HCT116 (cell line): ENCODE measurements at regions not wholly inside any gene's neighbourhood (a gene's known extent, or its start where the extent isn't known, plus 50 kb on each side); places are given as distances from the start of the nearest gene placed in this dataset.

Experiments
- ATAC-seq: fragments of 200-7000 bp; cut with Tn5 transposase; 2 replicates; pipeline ENCODE4 v1.9.1; 2020; ENCODE audit warnings: mild to moderate bottlenecking, moderate library complexity
- BruUV-seq: library from RNA; stranded (reverse); fragments of 400-500 nt; replicated peaks from 2 replicates; lab custom pipeline; 2021; lab: Mats Ljungman, UMichigan
- CTCF ChIA-PET: fragments of 300-600 bp; sonication (Branson Sonifier 250); formaldehyde crosslinking; loops from one replicate; lab custom pipeline; 2021; ENCODE audit warnings: antibody characterized with exemption; lab: Charles Lee
- POLR2A ChIA-PET: fragments of 300-600, 350-600 bp; sonication (Branson Sonifier 250); formaldehyde crosslinking; loops from one replicate; lab custom pipeline; 2021; ENCODE audit warnings: antibody characterized with exemption; lab: Charles Lee
- RAD21 ChIA-PET, 2 experiments: fragments of 300-600 bp; sonication (Branson Sonifier 250); formaldehyde crosslinking; loops; one replicate each; lab custom pipeline; 2023; ENCODE audit warnings: low total read pairs in 2 of 2; ENCODE audit not compliant: uncharacterized antibody in 2 of 2, unreplicated experiment in 2 of 2, low non-redundant PET in 1 of 2; lab: Charles Lee
- DNase-seq: peaks from one replicate; pipeline ENCODE4 v3.0.0-alpha.2; 2010; ENCODE audit warnings: low read depth, low spot score
- H2AFZ ChIP-seq: fragments of 200-600 bp; shearing (Covaris generic), sonication (generic); 2 replicates; pipeline ENCODE4 v1.6.1; 2017; ENCODE audit warnings: low read depth, mixed run types, mixed read lengths, antibody characterized with exemption, low read length; ENCODE audit not compliant: poor library complexity, severe bottlenecking
- H3K27ac ChIP-seq: 2 replicates; pipeline ENCODE4 v1.5.1; 2012; ENCODE audit warnings: low read depth, low read length
- H3K27me3 ChIP-seq: fragments of 200-600 bp; sonication (generic); 2 replicates; pipeline ENCODE4 v1.6.1; 2016; ENCODE audit warnings: mixed run types, low read length, mixed read lengths; ENCODE audit not compliant: insufficient read depth
- H3K36me3 ChIP-seq, 2 experiments: fragments of 200-500 bp in 1 of 2; fragments of 200-600 bp in 1 of 2; sonication (Bioruptor generic) in 1 of 2; sonication (generic) in 1 of 2; 2 replicates each; pipeline versions ENCODE4 v1.5.1 to v1.6.1; 2014 to 2016; ENCODE audit warnings: low read length in 2 of 2, inconsistent platforms in 1 of 2, mixed read lengths in 1 of 2, mixed run types in 1 of 2; ENCODE audit not compliant: insufficient read depth in 2 of 2, control insufficient read depth in 1 of 2
- H3K4me1 ChIP-seq, 2 experiments: fragments of 200-600 bp in 1 of 2; sonication (generic) in 1 of 2; 2 replicates each; pipeline versions ENCODE4 v1.5.1 to v1.6.1; 2012 to 2017; ENCODE audit warnings: low read length in 2 of 2, inconsistent platforms in 1 of 2, mild to moderate bottlenecking in 1 of 2, mixed read lengths in 1 of 2, mixed run types in 1 of 2, moderate library complexity in 1 of 2; ENCODE audit not compliant: insufficient read depth in 2 of 2, control insufficient read depth in 1 of 2
- H3K4me2 ChIP-seq: fragments of 200-600 bp; sonication (generic); 2 replicates; pipeline ENCODE4 v1.6.1; 2017; ENCODE audit warnings: mixed run types, low read length, mixed read lengths
- H3K4me3 ChIP-seq, 2 experiments: fragments of 200-600 bp in 1 of 2; sonication (generic) in 1 of 2; replicated peaks in 1 of 2; 2 replicates each; pipeline ENCODE4 v1.5.1; 2011 to 2016; ENCODE audit warnings: low read length in 2 of 2, control low read depth in 1 of 2, low read depth in 1 of 2, mild to moderate bottlenecking in 1 of 2, mixed read lengths in 1 of 2, mixed run types in 1 of 2
- H3K79me2 ChIP-seq: fragments of 200-600 bp; sonication (generic); 2 replicates; pipeline ENCODE4 v1.6.1; 2017; ENCODE audit warnings: mild to moderate bottlenecking, mixed run types, low read length, moderate library complexity, mixed read lengths; ENCODE audit not compliant: insufficient read depth
- H3K9ac ChIP-seq: fragments of 200-600 bp; sonication (generic); 2 replicates; pipeline ENCODE4 v1.6.1; 2016; ENCODE audit warnings: low read length, mixed read lengths
- H3K9me2 ChIP-seq: fragments of 200-600 bp; sonication (generic), shearing (Covaris generic); 2 replicates; pipeline ENCODE4 v1.6.1; 2017; ENCODE audit warnings: mixed run types, mild to moderate bottlenecking, moderate library complexity; ENCODE audit not compliant: insufficient read depth
- H3K9me3 ChIP-seq, 2 experiments: fragments of 200-500 bp in 1 of 2; fragments of 200-600 bp in 1 of 2; sonication (Bioruptor generic) in 1 of 2; sonication (generic) in 1 of 2; 2 replicates each; pipeline ENCODE4 v1.6.1; 2014 to 2017; ENCODE audit warnings: low read length in 2 of 2, mixed read lengths in 2 of 2, inconsistent platforms in 1 of 2, low read depth in 1 of 2, mild to moderate bottlenecking in 1 of 2, mixed run types in 1 of 2, moderate library complexity in 1 of 2; ENCODE audit not compliant: control insufficient read depth in 1 of 2, insufficient read depth in 1 of 2
- H4K20me1 ChIP-seq: fragments of 200-600 bp; sonication (generic), shearing (Covaris generic); 2 replicates; pipeline ENCODE4 v1.6.1; 2017; ENCODE audit warnings: mixed run types, mild to moderate bottlenecking, moderate library complexity; ENCODE audit not compliant: insufficient read depth
- CBX3 ChIP-seq: IDR thresholded peaks from 2 replicates; pipeline ENCODE4 v1.6.1; 2012; ENCODE audit warnings: low read depth
- EGR1 ChIP-seq: IDR thresholded peaks from 2 replicates; pipeline ENCODE4 v1.6.1; 2012; ENCODE audit warnings: low read depth
- ELF1 ChIP-seq: IDR thresholded peaks from 2 replicates; pipeline ENCODE4 v1.6.1; 2012; ENCODE audit warnings: low read depth, borderline replicate concordance
- EZH2 ChIP-seq: fragments of 200-600 bp; sonication (generic); IDR thresholded peaks from 2 replicates; pipeline ENCODE4 v1.6.1; 2017; ENCODE audit warnings: antibody characterized with exemption, mixed run types
- EZH2phosphoT487 ChIP-seq: fragments of 200-600 bp; IDR thresholded peaks from 2 replicates; pipeline ENCODE4 v1.6.1; 2018; ENCODE audit warnings: antibody characterized with exemption, borderline replicate concordance
- POLR2A ChIP-seq: IDR thresholded peaks from 2 replicates; pipeline ENCODE4 v1.7.0; 2011; ENCODE audit warnings: borderline replicate concordance; ENCODE audit not compliant: insufficient read depth, insufficient read length; ENCODE audit errors: extremely low read depth
- RAD21 ChIP-seq: IDR thresholded peaks from 2 replicates; pipeline ENCODE4 v1.6.1; 2012; ENCODE audit warnings: low read depth, mild to moderate bottlenecking
- SIN3A ChIP-seq: IDR thresholded peaks from 2 replicates; pipeline ENCODE4 v1.6.1; 2012; ENCODE audit warnings: low read depth
- SP1 ChIP-seq: IDR thresholded peaks from 2 replicates; pipeline ENCODE4 v1.6.1; 2012; ENCODE audit warnings: low read depth
- SRF ChIP-seq: IDR thresholded peaks from 2 replicates; pipeline ENCODE4 v1.6.1; 2012; ENCODE audit warnings: low read depth
- TCF7L2 ChIP-seq: IDR thresholded peaks from 2 replicates; pipeline ENCODE4 v1.7.0; 2011; ENCODE audit warnings: borderline replicate concordance, inconsistent platforms; ENCODE audit not compliant: insufficient read depth, insufficient read length; ENCODE audit errors: extremely low read depth
- YY1 ChIP-seq: IDR thresholded peaks from 2 replicates; pipeline ENCODE4 v1.6.1; 2011; ENCODE audit warnings: low read length, low read depth, moderate library complexity, mild to moderate bottlenecking; ENCODE audit not compliant: insufficient replicate concordance; ENCODE audit errors: extremely low read depth
- ZFX ChIP-seq: fragments of 450-650 bp; IDR thresholded peaks from 2 replicates; pipeline ENCODE4 v1.6.1; 2017
- intact Hi-C: fragments of 100-400 bp; cut with micrococcal nuclease; formaldehyde crosslinking; loops from 2 replicates; pipeline ENCODE4 v1.10.0; 2022
- TF ChIP-seq, protein P1 (sequence below): IDR thresholded peaks from 2 replicates; pipeline ENCODE4 v1.6.1; 2012
- TF ChIP-seq, protein P2 (sequence below): IDR thresholded peaks from 2 replicates; pipeline ENCODE4 v1.6.1; 2011; ENCODE audit warnings: mild to moderate bottlenecking, low read length, moderate library complexity; ENCODE audit not compliant: insufficient replicate concordance; ENCODE audit errors: extremely low read depth

GRCh38 chr18:24778810-24779418, 318.5 kb downstream of the HRH4 start (continued):
- TF ChIP-seq, protein P1, sequence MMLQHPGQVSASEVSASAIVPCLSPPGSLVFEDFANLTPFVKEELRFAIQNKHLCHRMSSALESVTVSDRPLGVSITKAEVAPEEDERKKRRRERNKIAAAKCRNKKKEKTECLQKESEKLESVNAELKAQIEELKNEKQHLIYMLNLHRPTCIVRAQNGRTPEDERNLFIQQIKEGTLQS = no peak

- Histone ChIP-seq H3K9me2 (no peaks in the 10 kb centered on the region), H3K27me3 (peaks cover 26% of the 10 kb centered on the region), H3K4me3 (no peak overlapping the region), H3K9ac (no peak overlapping the region), H3K4me1 (no peaks in the 10 kb centered on the region), H3K4me2 (no peak overlapping the region), H3K36me3 (no peaks in the 10 kb centered on the region), H3K27ac (no peak overlapping the region), H3K79me2 (no peaks in the 10 kb centered on the region), H3K9me3 (no peaks in the 10 kb centered on the region), H4K20me1 (no peaks in the 10 kb centered on the region)
- DNase-seq (no peak), ATAC-seq (no peak)
- intact Hi-C loops = no loop called here
- POLR2A ChIA-PET = no interaction called here
- CTCF ChIA-PET = no interaction called here
- RAD21 ChIA-PET = no interaction called here
- no peak for TF ChIP-seq EZH2
- no peak for TF ChIP-seq ZFX
- no peak for TF ChIP-seq SIN3A
- TF ChIP-seq SP1 = no peak
- no peak for TF ChIP-seq RAD21
- TF ChIP-seq EZH2phosphoT487 = no peak
- TF ChIP-seq EGR1 = no peak
- TF ChIP-seq YY1 = no peak
- no peak for TF ChIP-seq SRF
- TF ChIP-seq, all 23 proteins: peak for 0
- H2AFZ ChIP-seq = no peak overlapping the region
- BruUV-seq = no TSS peak
Measured at GRCh38 chr18:24782566-24782965, 322.1 kb downstream of the HRH4 start.

GRCh38 chr18:24785019-24785418, 324.6 kb downstream of the HRH4 start:
- H3K79me2 ChIP-seq = no peaks in the 10 kb centered on the region
- H3K27me3 ChIP-seq = peaks cover 22% of the 10 kb centered on the region
- H2AFZ ChIP-seq = no peak overlapping the region
- no peaks in the 10 kb centered on the region for H3K9me3 ChIP-seq
- RAD21 ChIA-PET = no interaction called here
- POLR2A ChIA-PET = no interaction called here
- intact Hi-C loops = no loop called here
- H3K4me3 ChIP-seq = no peak overlapping the region
- H3K27ac ChIP-seq = no peak overlapping the region
- no TSS peak for BruUV-seq
- H3K4me1 ChIP-seq = no peaks in the 10 kb centered on the region
- H3K9me2 ChIP-seq = no peaks in the 10 kb centered on the region
- H4K20me1 ChIP-seq = no peaks in the 10 kb centered on the region
- H3K9ac ChIP-seq = no peak overlapping the region
- H3K4me2 ChIP-seq = no peak overlapping the region
- no peak for ATAC-seq
- H3K36me3 ChIP-seq = no peaks in the 10 kb centered on the region
- CTCF ChIA-PET = no interaction called here
- no peak for DNase-seq
- TF ChIP-seq EZH2 = no peak
- no peak for TF ChIP-seq TCF7L2
- no peak for TF ChIP-seq SRF
- TF ChIP-seq, protein P2, sequence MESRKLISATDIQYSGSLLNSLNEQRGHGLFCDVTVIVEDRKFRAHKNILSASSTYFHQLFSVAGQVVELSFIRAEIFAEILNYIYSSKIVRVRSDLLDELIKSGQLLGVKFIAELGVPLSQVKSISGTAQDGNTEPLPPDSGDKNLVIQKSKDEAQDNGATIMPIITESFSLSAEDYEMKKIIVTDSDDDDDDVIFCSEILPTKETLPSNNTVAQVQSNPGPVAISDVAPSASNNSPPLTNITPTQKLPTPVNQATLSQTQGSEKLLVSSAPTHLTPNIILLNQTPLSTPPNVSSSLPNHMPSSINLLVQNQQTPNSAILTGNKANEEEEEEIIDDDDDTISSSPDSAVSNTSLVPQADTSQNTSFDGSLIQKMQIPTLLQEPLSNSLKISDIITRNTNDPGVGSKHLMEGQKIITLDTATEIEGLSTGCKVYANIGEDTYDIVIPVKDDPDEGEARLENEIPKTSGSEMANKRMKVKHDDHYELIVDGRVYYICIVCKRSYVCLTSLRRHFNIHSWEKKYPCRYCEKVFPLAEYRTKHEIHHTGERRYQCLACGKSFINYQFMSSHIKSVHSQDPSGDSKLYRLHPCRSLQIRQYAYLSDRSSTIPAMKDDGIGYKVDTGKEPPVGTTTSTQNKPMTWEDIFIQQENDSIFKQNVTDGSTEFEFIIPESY = no peak
- no peak for TF ChIP-seq ELF1
- TF ChIP-seq CBX3 = no peak
- no peak for TF ChIP-seq POLR2A
